ENCODE measurements at regions not wholly inside any gene's neighbourhood (a gene's known extent, or its start where the extent isn't known, plus 50 kb on each side); places are given as distances from the start of the nearest gene placed in this dataset.
"Not testable (repeated sequence)": the region's sequence is repeated elsewhere in the genome, so short reads cannot be mapped to it uniquely, and the experiment has no call there.

DNA sequence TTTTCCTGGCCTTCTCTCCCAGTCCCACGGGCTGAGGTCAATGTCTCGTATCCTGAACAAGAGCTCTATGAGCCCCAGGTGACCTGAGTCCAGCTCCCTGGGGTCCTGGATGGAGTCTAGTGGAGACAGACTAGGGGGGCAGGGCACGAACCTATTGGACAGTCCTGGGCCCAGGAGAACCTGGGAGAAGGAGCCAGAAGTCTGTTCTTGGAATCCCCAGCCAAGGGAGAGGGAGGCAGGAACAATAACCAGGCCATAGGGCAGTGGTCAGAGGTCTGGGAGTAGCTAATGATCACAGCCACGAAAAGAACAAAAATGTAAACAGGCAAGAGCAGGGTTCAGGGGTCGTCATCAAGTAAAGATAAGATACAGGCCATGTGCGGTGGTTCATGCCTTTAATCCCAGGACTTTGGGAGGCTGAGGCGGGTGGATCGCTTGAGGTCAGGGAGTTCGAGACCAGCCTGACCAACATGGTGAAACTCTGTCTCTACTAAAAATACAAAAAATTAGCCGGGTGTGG is 60.8 kb downstream of the COPRS start:
- Mint-ChIP-seq H3K4me3 (no peak overlapping the region), H3K9me3 (no peaks in the 10 kb centered on the region), H3K4me1 (ENCODE audit: low read depth) (no peaks in the 10 kb centered on the region), H3K36me3 (ENCODE audit: low read depth) (no peaks in the 10 kb centered on the region), H3K27ac (no peak overlapping the region), H3K27me3 (peaks cover 6% of the 10 kb centered on the region)
- no peak for DNase-seq

DNA sequence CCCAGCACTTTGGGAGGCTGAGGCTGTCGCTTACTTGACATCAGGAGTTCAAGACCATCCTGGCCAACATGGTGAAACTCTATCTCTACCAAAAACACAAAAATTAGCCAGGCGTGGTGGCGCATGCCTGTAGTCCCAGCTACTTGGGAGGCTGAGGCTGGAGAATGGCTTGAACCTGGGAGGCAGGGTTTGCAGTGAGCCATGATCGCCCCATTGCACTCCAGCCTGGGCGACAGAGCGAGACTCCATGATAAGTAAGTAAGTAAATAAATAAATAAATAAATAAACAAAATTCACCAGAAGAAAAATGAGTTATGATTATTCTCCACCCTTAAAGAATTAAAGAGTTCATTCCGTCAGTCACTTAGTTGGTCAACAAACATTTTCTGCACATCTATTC is 63.1 kb downstream of the COPRS start:
- not testable (repeated sequence) for H3K9me3 Mint-ChIP-seq; H3K4me1 Mint-ChIP-seq (ENCODE audit: low read depth); H3K4me3 Mint-ChIP-seq; H3K27ac Mint-ChIP-seq; DNase-seq; H3K36me3 Mint-ChIP-seq (ENCODE audit: low read depth)
- peaks cover 10% of the 10 kb centered on the region for H3K27me3 Mint-ChIP-seq

DNA sequence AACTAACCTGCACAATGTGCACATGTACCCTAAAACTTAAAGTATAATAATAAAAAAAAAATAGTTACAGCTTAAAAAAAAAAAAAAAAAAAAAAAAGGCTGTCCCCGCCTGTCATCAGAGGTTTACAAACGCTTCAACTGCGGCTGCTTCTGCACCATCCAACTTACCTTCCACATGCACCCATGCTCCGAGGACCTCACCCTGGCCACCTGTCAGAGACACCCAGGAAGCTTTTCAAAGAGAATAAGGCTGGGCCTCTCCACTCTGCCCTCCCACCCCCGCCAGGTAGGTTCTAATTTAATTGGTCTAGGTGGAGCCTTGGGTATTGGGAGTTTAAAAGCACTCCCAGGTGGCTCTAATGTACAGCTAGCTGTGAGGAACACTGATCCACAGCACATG is 64.9 kb downstream of the COPRS start:
- DNase-seq: no peak
- no peaks in the 10 kb centered on the region for H3K36me3 Mint-ChIP-seq (ENCODE audit: low read depth)
- H3K27me3 Mint-ChIP-seq: peaks cover 10% of the 10 kb centered on the region
- H3K9me3 Mint-ChIP-seq: no peaks in the 10 kb centered on the region
- H3K4me1 Mint-ChIP-seq (ENCODE audit: low read depth): peaks cover 2% of the 10 kb centered on the region
- no peak overlapping the region for H3K4me3 Mint-ChIP-seq
- H3K27ac Mint-ChIP-seq: no peak overlapping the region

DNA sequence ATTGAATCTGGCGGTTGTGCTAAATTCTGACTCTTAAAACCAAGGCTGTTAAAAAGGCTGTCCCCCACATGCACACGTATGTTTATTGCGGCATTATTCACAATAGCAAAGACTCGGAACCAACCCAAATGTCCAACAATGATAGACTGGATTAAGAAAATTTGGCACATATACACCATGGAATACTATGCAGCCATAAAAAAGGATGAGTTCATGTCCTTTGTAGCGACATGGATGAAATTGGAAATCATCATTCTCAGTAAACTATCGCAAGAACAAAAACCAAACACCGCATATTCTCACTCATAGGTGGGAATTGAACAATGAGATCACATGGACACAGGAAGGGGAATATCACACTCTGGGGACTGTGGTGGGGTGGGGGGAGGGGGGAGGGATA is 65.4 kb downstream of the COPRS start:
- H3K27me3 Mint-ChIP-seq: peaks cover 10% of the 10 kb centered on the region
- not testable (repeated sequence) for H3K4me3 Mint-ChIP-seq; DNase-seq; H3K9me3 Mint-ChIP-seq; H3K4me1 Mint-ChIP-seq (ENCODE audit: low read depth); H3K36me3 Mint-ChIP-seq (ENCODE audit: low read depth); H3K27ac Mint-ChIP-seq

DNA sequence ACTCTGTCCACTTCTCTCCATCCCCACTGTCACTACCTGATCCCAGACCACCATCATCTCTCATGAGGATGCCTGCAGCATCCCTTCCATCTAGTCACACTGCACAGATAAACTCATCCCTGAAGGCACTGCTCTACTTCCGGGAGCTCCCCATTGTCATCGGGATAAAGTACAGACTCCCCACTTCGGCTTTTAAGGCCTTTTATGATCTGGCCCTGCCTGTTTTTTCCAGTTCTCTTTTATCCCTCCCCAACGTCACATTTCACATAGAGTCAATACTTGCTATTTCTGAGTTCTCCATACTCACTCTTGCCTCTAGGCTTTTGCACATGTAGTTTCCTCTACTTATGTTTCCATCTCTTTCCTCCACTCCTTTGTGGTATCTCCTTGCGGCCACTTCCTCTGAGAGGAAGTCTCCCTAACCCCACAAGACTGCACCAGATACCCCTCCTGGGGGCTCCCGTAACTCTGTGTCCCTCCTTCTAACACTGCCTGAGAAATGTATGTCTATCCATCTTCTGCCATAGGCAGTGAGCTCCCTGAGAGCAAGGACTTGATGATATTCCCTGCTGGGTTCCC is 66.9 kb downstream of the COPRS start:
- no peak overlapping the region for H3K27ac Mint-ChIP-seq
- H3K4me1 Mint-ChIP-seq (ENCODE audit: low read depth): peaks cover 2% of the 10 kb centered on the region
- peaks cover 7% of the 10 kb centered on the region for H3K27me3 Mint-ChIP-seq
- no peaks in the 10 kb centered on the region for H3K9me3 Mint-ChIP-seq
- no peak for DNase-seq
- H3K4me3 Mint-ChIP-seq: no peak overlapping the region
- H3K36me3 Mint-ChIP-seq (ENCODE audit: low read depth): no peaks in the 10 kb centered on the region

DNA sequence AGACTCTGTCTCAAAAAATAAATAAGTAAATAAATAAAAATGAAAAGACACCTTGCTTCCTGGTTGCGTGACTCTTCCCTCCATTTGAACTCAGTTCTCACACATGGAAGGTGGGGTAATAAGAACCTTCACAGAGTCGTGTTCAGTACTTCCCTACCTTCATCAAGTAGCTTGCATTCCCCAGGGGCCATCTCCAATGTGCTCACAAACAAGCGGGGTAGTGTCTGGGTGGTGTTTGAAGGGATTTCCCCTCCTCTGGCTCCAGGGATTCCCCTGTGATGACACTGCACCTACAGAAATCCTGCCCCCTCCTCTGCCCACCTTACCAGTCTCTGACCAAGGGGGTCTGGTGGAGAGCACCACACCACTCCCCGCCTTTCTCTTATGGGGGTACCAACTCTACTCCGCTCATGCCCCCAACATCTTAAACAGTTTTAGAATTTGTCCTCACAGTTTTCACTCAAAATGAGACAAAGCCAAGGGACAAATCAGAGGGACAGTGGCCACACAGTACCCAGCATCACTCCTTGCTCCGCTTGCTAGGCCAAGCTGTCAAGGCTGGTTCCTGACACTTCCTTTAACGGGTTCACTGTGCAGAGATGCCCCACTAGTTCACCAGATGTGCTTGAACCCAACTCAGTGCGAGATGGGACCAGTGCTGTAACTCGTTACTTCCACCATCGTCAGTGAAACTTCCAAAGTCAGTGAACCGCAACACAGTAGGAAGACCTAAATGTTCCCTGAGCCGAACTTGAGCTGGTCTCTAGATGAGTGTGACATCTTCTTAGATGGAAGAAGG is 69.1 kb downstream of the COPRS start:
- no peak for DNase-seq
- Mint-ChIP-seq H3K36me3 (ENCODE audit: low read depth) (no peaks in the 10 kb centered on the region), H3K27ac (no peak overlapping the region), H3K4me1 (ENCODE audit: low read depth) (peaks cover 2% of the 10 kb centered on the region), H3K9me3 (no peaks in the 10 kb centered on the region), H3K4me3 (no peak overlapping the region), H3K27me3 (peaks cover 12% of the 10 kb centered on the region)

DNA sequence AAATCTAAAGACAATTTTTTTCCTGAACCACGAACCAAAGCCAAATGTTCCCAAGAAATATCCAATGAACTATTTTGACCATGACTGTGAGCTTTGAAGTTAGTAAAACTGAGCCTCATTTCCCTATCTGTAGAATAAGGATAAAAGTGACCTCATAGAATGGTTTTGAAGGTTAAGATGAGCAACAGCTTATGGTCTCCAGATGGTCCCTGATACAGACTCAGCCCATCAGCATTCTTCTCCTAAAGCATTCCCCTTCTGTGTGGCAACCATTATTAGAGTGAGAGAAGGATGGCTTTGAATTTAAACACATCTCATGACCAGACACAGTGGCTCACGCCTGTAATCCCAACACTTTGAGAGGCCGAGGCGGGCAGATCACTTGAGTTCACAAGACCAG is 70.1 kb downstream of the COPRS start:
- Mint-ChIP-seq H3K9me3 (no peaks in the 10 kb centered on the region), H3K4me1 (ENCODE audit: low read depth) (peaks cover 2% of the 10 kb centered on the region), H3K4me3 (no peak overlapping the region), H3K36me3 (ENCODE audit: low read depth) (no peaks in the 10 kb centered on the region), H3K27me3 (peaks cover 18% of the 10 kb centered on the region), H3K27ac (no peak overlapping the region)
- no peak for DNase-seq

DNA sequence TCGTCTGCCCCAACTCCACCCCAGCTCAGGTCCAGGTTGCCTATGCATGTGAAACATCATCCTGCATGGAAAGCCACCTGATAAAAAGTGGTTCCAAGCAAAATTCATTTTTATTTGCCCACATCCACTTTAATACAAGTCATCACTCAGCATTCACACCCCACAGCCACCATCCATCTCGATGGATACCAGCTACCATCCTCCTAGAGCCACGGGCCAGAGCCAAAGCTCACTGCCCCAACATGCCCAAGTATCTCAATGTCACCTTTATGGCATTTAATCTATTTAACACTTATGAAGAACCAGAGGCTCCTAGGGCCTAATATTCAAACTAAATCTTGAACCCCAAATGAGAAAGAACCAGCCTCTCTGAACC is 70.5 kb downstream of the COPRS start:
- Mint-ChIP-seq H3K9me3 (no peaks in the 10 kb centered on the region), H3K27me3 (peaks cover 20% of the 10 kb centered on the region), H3K36me3 (ENCODE audit: low read depth) (no peaks in the 10 kb centered on the region), H3K4me3 (no peak overlapping the region), H3K27ac (no peak overlapping the region), H3K4me1 (ENCODE audit: low read depth) (peaks cover 2% of the 10 kb centered on the region)
- no peak for DNase-seq

DNA sequence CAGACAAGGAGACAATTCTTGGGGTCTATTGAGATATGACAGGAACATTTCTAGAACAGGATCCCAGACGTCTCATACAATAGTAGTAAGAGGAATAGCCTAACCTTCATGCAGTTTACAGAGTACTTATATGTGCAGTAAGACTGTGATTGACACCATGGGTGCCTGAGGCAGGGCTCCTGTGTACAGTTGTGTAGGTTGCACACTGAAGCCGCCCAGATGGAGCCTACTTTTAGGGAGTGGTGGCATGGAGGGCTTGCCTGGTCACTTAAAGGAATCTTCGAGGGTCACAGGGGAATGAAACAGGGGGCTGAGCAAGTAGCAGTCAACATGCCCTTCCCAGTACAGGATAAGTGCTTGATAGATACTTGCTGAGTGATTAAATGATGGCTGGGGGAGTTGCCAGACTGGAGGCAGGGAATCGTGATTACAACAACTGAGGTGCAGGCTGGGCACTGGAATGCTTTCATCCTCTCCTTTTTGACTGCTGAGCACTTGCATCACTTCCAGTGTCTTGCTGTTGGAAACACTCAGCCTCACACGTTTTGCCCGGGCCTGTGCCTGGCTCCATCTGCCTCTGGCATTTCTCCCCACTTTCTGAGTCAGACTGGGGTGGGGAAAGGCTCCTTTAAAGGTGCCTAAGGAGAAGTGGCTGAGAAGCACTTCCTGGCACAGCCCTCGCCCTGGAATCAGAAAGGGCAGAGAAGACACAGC is 71.0 kb downstream of the COPRS start:
- no peak for DNase-seq
- no peaks in the 10 kb centered on the region for H3K9me3 Mint-ChIP-seq
- H3K4me3 Mint-ChIP-seq: no peak overlapping the region
- peaks cover 2% of the 10 kb centered on the region for H3K4me1 Mint-ChIP-seq (ENCODE audit: low read depth)
- H3K36me3 Mint-ChIP-seq (ENCODE audit: low read depth): no peaks in the 10 kb centered on the region
- peaks cover 25% of the 10 kb centered on the region for H3K27me3 Mint-ChIP-seq
- no peak overlapping the region for H3K27ac Mint-ChIP-seq

DNA sequence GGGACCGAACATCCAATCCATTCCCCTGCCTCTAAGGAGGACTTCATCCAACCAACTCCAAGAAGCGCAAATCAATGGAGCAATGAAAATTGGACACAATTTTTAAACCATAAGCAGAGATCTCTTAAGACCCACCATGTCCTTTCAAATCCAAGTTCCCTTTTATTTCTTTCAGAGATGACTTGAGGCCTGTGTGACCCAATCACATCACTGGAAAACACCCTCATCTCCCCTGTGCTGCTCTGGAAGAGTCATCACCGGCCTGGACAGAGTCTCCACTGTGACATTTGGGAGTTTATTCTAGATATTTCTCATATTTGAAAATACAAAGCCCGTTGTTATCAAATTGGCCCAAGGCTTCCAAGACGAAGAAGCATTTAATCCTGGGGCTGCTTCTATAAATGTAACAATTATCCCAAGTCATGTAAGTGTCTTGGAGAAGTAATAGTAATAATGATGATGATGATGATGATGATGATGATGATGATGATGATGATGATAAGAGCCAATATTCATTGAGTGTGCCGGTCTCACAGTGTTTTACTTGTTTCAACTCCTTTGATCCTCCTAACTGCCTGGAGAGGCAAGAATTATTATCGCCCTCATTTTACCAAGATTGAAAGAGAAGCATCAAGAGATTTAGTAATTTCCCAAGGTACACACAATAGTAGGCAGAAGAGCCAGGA is 72.1 kb downstream of the COPRS start:
- H3K27me3 Mint-ChIP-seq: peaks cover 28% of the 10 kb centered on the region

DNA sequence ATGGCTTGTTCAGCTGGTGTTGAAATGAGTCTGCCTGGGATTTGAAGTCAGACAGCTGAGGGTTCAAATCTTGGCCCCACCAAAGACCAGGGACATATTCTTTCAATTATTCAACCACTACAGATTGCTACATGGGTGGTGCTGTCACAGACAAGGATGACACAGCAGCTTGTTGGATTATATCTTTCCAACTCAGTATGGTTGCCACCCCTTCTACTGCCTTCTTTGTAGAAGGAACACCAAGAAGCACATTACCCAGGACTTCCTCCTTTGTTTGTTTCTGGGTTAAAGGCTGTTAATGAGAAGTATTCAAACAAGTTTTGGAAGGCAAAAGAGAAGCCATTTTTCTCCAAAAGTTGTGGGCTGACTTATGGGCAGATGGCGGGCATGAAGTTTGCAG is 78.6 kb downstream of the COPRS start:
- Mint-ChIP-seq H3K36me3 (ENCODE audit: low read depth) (no peaks in the 10 kb centered on the region), H3K27ac (no peak overlapping the region)

More for the DNA sequence above, 72.1 kb downstream of the COPRS start:
- no peak for DNase-seq
- Mint-ChIP-seq H3K9me3 (no peaks in the 10 kb centered on the region), H3K36me3 (ENCODE audit: low read depth) (no peaks in the 10 kb centered on the region), H3K4me1 (ENCODE audit: low read depth) (peaks cover 2% of the 10 kb centered on the region), H3K4me3 (no peak overlapping the region), H3K27ac (no peak overlapping the region)

DNA sequence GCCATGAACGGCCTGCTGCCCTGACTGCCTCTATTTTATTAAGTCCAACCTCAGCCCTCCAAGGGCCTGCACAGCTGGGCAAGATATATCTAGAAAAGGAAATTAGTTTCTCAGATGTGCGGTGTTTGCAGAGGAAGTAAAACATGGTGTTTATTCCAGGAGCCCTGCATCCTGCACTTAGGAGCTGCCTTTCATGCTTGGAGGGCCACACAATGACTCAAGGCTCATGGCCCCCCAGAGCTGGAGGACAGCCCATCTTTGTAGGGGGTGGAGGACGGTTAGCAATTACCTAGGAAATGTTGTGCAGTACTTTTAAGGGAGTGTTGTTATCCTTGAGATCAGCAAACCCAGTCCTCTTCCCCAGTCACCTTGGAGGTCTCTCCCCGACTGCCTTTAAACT is 80.5 kb downstream of the COPRS start:
- no peak overlapping the region for H3K4me3 Mint-ChIP-seq
- H3K27ac Mint-ChIP-seq: no peak overlapping the region
- no peaks in the 10 kb centered on the region for H3K36me3 Mint-ChIP-seq (ENCODE audit: low read depth)
- no peak for DNase-seq
- no peaks in the 10 kb centered on the region for H3K4me1 Mint-ChIP-seq (ENCODE audit: low read depth)
- H3K27me3 Mint-ChIP-seq: peaks cover 34% of the 10 kb centered on the region
- no peaks in the 10 kb centered on the region for H3K9me3 Mint-ChIP-seq

More for the DNA sequence above, 78.6 kb downstream of the COPRS start:
- no peaks in the 10 kb centered on the region for H3K9me3 Mint-ChIP-seq
- peaks cover 41% of the 10 kb centered on the region for H3K27me3 Mint-ChIP-seq
- no peak overlapping the region for H3K4me3 Mint-ChIP-seq
- DNase-seq: no peak
- no peaks in the 10 kb centered on the region for H3K4me1 Mint-ChIP-seq (ENCODE audit: low read depth)

DNA sequence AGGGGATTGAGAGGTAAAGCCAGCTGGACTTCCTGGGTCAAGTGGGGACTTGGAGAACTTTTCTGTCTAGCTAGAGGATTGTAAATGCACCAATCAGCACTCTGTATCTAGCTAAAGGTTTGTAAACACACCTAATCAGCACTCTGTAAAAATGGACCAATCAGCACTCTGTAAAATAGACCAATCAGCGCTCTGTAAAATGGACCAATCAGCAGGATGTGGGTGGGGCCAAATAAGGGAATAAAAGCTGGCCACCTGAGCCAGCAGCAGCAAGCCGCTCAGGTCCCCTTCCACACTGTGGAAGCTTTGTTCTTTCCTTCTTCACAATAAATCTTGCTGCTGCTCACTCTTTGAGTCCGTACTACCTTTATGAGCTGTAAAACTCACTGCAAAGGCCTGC is 87.7 kb downstream of the COPRS start:
- not testable (repeated sequence) for H3K4me1 Mint-ChIP-seq (ENCODE audit: low read depth); H3K9me3 Mint-ChIP-seq; H3K4me3 Mint-ChIP-seq; H3K27ac Mint-ChIP-seq; H3K36me3 Mint-ChIP-seq (ENCODE audit: low read depth); DNase-seq
- peaks cover 11% of the 10 kb centered on the region for H3K27me3 Mint-ChIP-seq

DNA sequence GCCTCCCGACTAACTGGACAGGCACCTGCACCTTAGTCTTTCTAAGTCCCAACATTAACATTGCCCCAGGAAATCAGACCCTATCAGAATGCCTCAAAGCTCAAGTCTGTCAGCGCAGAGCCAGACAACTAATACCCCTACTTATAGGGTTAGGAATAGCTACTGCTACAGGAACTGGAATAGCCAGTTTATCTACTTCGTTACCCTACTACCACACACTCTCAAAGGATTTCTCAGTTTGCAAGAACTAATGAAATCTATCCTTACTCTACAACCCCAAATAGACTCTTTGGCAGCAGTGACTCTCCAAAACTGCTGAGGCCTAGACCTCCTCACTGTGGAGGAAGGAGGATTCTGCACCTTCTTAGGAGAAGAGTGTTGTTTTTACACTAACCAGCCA is 88.5 kb downstream of the COPRS start:
- not testable (repeated sequence) for H3K4me1 Mint-ChIP-seq (ENCODE audit: low read depth); H3K36me3 Mint-ChIP-seq (ENCODE audit: low read depth); H3K27ac Mint-ChIP-seq; H3K9me3 Mint-ChIP-seq; H3K4me3 Mint-ChIP-seq; DNase-seq; H3K27me3 Mint-ChIP-seq

All from activated T-cell treated with anti-CD3 and anti-CD28 coated beads, Interleukin-2, amount 50 U/mL, for 24 hours (primary cell).